ENCODE measurements at regions not wholly inside any gene's neighbourhood (a gene's known extent, or its start where the extent isn't known, plus 50 kb on each side); places are given as distances from the start of the nearest gene placed in this dataset.

DNA sequence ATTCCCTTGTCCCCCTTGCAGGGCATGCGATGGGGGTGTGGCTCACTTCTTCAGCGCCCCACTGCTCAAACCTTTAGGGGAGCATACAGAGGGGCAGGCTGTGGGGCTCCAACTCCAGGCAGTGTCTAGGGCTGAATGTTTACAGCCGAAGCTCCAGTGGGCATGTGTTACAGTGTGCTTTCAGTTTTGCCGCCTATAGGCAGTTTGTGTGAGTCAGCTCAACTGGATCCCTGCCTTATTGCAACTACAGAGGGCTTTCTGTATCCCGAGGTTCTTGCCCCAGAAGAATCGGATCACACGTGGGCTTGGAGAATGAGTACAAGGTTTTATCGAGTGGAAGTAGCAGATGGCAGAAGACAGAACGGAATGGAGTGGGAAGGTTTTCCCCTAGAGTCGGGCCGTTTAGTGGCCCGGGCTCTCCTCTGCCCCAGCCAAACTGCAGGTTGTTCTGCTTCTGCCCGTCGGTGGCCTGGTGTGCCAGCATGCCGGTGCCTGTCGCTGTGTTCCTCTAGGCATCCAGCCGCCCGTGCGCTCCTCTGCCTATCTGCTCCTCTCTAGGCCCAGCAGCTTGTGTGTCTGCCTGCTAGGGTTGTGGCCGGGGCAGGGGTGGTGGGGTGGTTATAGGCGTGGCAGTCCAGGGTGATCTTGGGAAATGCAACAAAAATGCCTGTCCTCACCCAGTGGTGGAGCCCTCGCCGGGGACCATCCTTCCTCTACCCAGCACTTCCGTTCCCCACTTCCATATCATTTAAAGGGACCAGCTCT lies 435.9 kb upstream of the SGCG start:
- no peak for ATAC-seq

DNA sequence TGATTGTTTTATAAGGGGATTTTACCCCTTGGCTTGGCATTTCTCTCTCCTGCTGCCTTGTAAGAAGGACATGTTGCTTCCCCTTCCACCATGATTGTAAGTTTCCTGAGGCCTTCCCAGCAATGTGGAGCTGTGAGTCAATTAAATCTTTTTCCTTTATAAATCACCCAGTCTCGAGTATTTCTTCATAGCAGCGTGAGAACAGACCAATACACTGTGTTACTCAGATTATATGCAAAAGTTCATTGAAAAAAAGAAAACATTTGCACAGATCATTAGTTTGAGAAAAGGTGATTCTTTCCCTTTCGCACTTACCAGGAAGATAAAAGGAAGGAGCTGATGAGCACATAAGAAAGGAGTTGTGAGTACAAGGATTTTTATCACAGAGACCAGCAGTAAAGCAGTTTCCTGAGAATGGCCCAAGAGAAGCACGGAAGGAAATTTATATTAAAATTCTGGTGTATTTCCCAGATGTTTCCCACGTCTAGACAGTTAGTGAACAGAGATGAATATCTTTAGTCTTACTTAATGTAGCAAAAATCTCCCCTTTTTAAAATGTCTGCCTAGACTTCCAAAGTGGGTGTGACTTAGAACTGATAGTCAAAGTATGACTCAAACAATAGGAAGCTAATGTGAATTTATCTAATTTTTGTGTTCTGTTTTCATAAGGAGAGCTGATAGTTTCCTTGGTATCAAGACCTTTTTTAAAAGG lies 431.8 kb upstream of the SGCG start:
- Histone ChIP-seq H3K4me3 (no peak overlapping the region), H3K4me1 (no peaks in the 10 kb centered on the region), H3K27ac (no peak overlapping the region), H3K27me3 (no peaks in the 10 kb centered on the region), H3K9me3 (no peaks in the 10 kb centered on the region), H3K36me3 (no peaks in the 10 kb centered on the region)
- DNase-seq (no peak), ATAC-seq (no peak)
- in situ Hi-C loops (cut with MboI; ENCODE audit: low sequenced_read_pairs in 4 of 4) (no loop called here), intact Hi-C loops (cut with DNase I; ENCODE audit: low total_unique reads) (no loop called here)
- no peak for TF ChIP-seq POLR2A (IDR thresholded peaks at IDR 0.05)
- TF ChIP-seq, protein P1, sequence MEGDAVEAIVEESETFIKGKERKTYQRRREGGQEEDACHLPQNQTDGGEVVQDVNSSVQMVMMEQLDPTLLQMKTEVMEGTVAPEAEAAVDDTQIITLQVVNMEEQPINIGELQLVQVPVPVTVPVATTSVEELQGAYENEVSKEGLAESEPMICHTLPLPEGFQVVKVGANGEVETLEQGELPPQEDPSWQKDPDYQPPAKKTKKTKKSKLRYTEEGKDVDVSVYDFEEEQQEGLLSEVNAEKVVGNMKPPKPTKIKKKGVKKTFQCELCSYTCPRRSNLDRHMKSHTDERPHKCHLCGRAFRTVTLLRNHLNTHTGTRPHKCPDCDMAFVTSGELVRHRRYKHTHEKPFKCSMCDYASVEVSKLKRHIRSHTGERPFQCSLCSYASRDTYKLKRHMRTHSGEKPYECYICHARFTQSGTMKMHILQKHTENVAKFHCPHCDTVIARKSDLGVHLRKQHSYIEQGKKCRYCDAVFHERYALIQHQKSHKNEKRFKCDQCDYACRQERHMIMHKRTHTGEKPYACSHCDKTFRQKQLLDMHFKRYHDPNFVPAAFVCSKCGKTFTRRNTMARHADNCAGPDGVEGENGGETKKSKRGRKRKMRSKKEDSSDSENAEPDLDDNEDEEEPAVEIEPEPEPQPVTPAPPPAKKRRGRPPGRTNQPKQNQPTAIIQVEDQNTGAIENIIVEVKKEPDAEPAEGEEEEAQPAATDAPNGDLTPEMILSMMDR (IDR thresholded peaks at IDR 0.05 in 4 of 5, conservative IDR thresholded peaks at IDR 0.05 in 1 of 5): no peak

More for the DNA sequence above, 435.9 kb upstream of the SGCG start:
- in situ Hi-C loops (cut with MboI; ENCODE audit: low sequenced_read_pairs in 4 of 4) (no loop called here), intact Hi-C loops (cut with DNase I; ENCODE audit: low total_unique reads) (no loop called here)
- H3K4me1 ChIP-seq: no peaks in the 10 kb centered on the region
- TF ChIP-seq, protein P1 (IDR thresholded peaks at IDR 0.05 in 4 of 5, conservative IDR thresholded peaks at IDR 0.05 in 1 of 5): no peak
- TF ChIP-seq POLR2A (IDR thresholded peaks at IDR 0.05): no peak
- DNase-seq: no peak
- no peaks in the 10 kb centered on the region for H3K36me3 ChIP-seq
- H3K27me3 ChIP-seq: no peaks in the 10 kb centered on the region
- H3K9me3 ChIP-seq: peaks cover 0 to 2% (median 0%) of the 10 kb centered on the region in 3 donors
- H3K27ac ChIP-seq: no peak overlapping the region
- H3K4me3 ChIP-seq: no peak overlapping the region

DNA sequence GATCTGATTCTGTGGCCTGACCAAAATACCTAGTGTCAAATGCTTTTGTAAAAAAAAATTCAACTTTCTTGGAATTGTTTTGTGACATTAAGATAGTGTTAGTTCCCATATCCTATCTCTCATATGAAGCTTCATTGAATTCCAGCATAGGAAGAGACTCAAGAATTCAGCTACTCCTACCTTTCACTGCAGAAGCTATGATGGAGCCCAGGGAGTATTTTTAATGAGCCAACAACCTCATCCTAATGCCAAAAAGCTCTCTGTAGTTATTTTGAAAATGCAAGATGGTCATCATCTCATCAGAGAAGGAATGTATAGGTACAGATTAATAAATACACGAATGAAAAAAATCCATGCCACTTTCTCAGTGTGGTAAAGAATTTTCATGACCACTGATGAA lies 431.2 kb upstream of the SGCG start:
- no peak for DNase-seq
- Histone ChIP-seq H3K27me3 (no peaks in the 10 kb centered on the region), H3K4me1 (no peaks in the 10 kb centered on the region), H3K9me3 (no peaks in the 10 kb centered on the region), H3K27ac (no peak overlapping the region), H3K36me3 (no peaks in the 10 kb centered on the region), H3K4me3 (no peak overlapping the region)
- TF ChIP-seq POLR2A (IDR thresholded peaks at IDR 0.05): no peak
- TF ChIP-seq, protein P1 (IDR thresholded peaks at IDR 0.05 in 4 of 5, conservative IDR thresholded peaks at IDR 0.05 in 1 of 5): no peak
- in situ Hi-C loops (cut with MboI; ENCODE audit: low sequenced_read_pairs in 4 of 4): loop anchor here in 2 of 4 donors (25.0 kb wide), 1 partner anchor 1112 kb away; no protein-coding TSS in a partner anchor
- intact Hi-C loops (cut with DNase I; ENCODE audit: low total_unique reads): no loop called here
- no peak for ATAC-seq

DNA sequence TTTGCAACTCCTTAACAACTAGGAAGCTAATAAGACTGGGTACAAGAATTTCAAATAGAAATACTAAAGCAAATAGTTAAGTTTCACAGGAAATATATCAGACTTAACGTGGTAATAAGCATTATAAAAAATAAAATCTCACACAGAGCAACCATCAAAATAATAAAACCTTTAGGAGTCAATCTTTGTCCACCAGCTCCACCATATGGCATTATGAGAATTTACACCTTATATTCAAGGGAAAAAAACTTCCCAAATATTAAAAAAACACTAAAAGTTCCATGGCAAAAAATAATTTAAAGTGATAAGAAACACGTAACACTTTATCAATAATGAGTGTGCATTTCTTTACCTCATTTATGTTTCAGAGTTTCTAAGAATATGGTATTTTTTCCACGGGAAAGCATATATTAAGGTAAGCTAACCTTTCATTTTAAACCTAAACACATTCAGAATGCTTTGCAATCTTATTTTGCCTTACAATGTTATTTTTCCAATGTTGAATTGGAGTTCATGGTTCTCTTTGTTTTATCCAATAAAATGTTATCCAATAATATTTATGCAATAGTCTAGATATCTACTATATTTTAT lies 423.2 kb upstream of the SGCG start:
- Histone ChIP-seq H3K9me3 (no peaks in the 10 kb centered on the region), H3K36me3 (no peaks in the 10 kb centered on the region), H3K27me3 (no peaks in the 10 kb centered on the region), H3K27ac (no peak overlapping the region), H3K4me1 (no peaks in the 10 kb centered on the region), H3K4me3 (no peak overlapping the region)
- intact Hi-C loops (cut with DNase I; ENCODE audit: low total_unique reads) (no loop called here), in situ Hi-C loops (cut with MboI; ENCODE audit: low sequenced_read_pairs in 4 of 4) (loop anchor here in 2 of 4 donors (25.0 kb wide), 1 partner anchor 1120 kb away; no protein-coding TSS in a partner anchor)
- ATAC-seq (no peak), DNase-seq (no peak)
- TF ChIP-seq POLR2A (IDR thresholded peaks at IDR 0.05): no peak
- TF ChIP-seq, protein P1 (IDR thresholded peaks at IDR 0.05 in 4 of 5, conservative IDR thresholded peaks at IDR 0.05 in 1 of 5): no peak

All from gastrocnemius medialis (tissue), 4 donors.